Natural killer cell (primary cell): ENCODE measurements at regions not wholly inside any gene's neighbourhood (a gene's known extent, or its start where the extent isn't known, plus 50 kb on each side); places are given as distances from the start of the nearest gene placed in this dataset.
"Not testable (repeated sequence)": the region's sequence is repeated elsewhere in the genome, so short reads cannot be mapped to it uniquely, and the experiment has no call there.

ENCODE experiments used
- ATAC-seq, 3 donors: fragments of 150-1000 bp in 2 of 3; fragments of 200-7000 bp in 1 of 3; cut with Tn5 transposase; 1 replicate in 1 of 3; 2 replicates in 2 of 3; pipeline ENCODE4 v1.10.0; 2021; ENCODE audit warnings: mild to moderate bottlenecking in 2 of 3, moderate library complexity in 2 of 3
- DNase-seq, 2 donors: peaks; one replicate each; pipeline versions ENCODE4 v3.0.0 to v3.0.0-alpha.2; 2013 to 2021; ENCODE audit warnings: mixed read lengths in 1 of 2
- H3K27ac ChIP-seq: one replicate; pipeline ENCODE4 v1.5.1; 2013; ENCODE audit warnings: mild to moderate bottlenecking, low read length
- H3K27me3 ChIP-seq: one replicate; pipeline ENCODE4 v1.6.1; 2013; ENCODE audit warnings: low read length; ENCODE audit not compliant: control insufficient read depth, insufficient read depth
- H3K36me3 ChIP-seq: one replicate; pipeline ENCODE4 v1.6.1; 2013; ENCODE audit warnings: low read length; ENCODE audit not compliant: control insufficient read depth, insufficient read depth
- H3K4me1 ChIP-seq: one replicate; pipeline ENCODE4 v1.6.1; 2013; ENCODE audit warnings: low read length; ENCODE audit not compliant: control insufficient read depth, insufficient read depth
- H3K4me3 ChIP-seq: one replicate; pipeline ENCODE4 v1.5.1; 2013; ENCODE audit warnings: low read length
- H3K9me3 ChIP-seq: one replicate; pipeline ENCODE4 v1.6.1; 2013; ENCODE audit warnings: low read length; ENCODE audit not compliant: control insufficient read depth, insufficient read depth
- H3K27ac Mint-ChIP-seq, 2 donors: one replicate each; pipeline ENCODE4 v1.8.0; 2022; ENCODE audit warnings: mild to moderate bottlenecking in 2 of 2, mixed read lengths in 2 of 2, moderate library complexity in 1 of 2
- H3K27me3 Mint-ChIP-seq, 2 donors: one replicate each; pipeline ENCODE4 v1.8.0; 2022; ENCODE audit warnings: low read depth in 2 of 2, mixed read lengths in 2 of 2
- H3K36me3 Mint-ChIP-seq: one replicate; pipeline ENCODE4 v1.8.0; 2022; ENCODE audit warnings: mixed read lengths
- H3K4me1 Mint-ChIP-seq, 2 donors: one replicate each; pipeline ENCODE4 v1.8.0; 2022; ENCODE audit warnings: mixed read lengths in 2 of 2
- H3K4me3 Mint-ChIP-seq: one replicate; pipeline ENCODE4 v1.8.0; 2022; ENCODE audit warnings: mild to moderate bottlenecking, moderate library complexity, mixed read lengths
- H3K9me3 Mint-ChIP-seq, 2 donors: one replicate each; pipeline ENCODE4 v1.8.0; 2022; ENCODE audit warnings: mixed read lengths in 2 of 2
- WGBS: methylation state at CpG from one replicate; pipeline ENCODE4 v1.1.7; 2013; ENCODE audit warnings: missing lambda C conversion rate; ENCODE audit not compliant: insufficient coverage; 5-methylcytosine and 5-hydroxymethylcytosine counted together
- intact Hi-C: fragments of 100-400 bp; cut with micrococcal nuclease; formaldehyde crosslinking; loops from one replicate; pipeline ENCODE4 v1.14.2; 2022
- TF ChIP-seq, protein P1 (sequence below): fragments of 200-600 bp; IDR thresholded peaks from one replicate; pipeline ENCODE4 v1.8.0; 2022; ENCODE audit warnings: antibody characterized with exemption

DNA sequence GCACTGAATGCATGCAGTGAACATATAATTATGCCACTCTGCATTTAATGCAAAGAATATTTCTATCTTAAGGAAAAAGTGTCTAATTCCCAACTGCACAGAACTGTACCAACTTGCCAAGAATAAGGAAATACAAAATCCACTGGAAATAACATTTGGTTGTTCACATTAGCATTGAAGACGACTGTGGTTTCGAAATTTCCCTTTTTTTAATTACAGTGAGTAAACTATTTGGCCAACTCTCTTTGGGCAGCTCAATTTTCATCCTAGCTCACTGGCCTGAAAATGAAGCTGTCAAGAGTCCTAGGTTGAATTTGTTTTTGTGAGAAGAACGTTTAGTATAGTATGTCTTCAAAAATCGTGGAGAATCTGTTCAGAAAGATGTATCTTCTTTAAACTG is 81.6 kb upstream of the MID1 start:
- no peaks in the 10 kb centered on the region for H3K4me1 Mint-ChIP-seq
- H3K27me3 Mint-ChIP-seq, result peaks cover 0 to 10% of the 10 kb centered on the region in 2 donors
- no peaks in the 10 kb centered on the region for H3K36me3 Mint-ChIP-seq
- H3K4me1 ChIP-seq, result no peaks in the 10 kb centered on the region
- WGBS, result 80% methylated on average over 1 of the region's 4 CpGs
- ATAC-seq (no peak), DNase-seq (no peak)
- H3K4me3 Mint-ChIP-seq, result no peak overlapping the region
- H3K9me3 Mint-ChIP-seq, result no peaks in the 10 kb centered on the region
- H3K27ac ChIP-seq, result no peak overlapping the region
- no peaks in the 10 kb centered on the region for H3K9me3 ChIP-seq
- H3K36me3 ChIP-seq, result no peaks in the 10 kb centered on the region
- no peak overlapping the region for H3K27ac Mint-ChIP-seq
- TF ChIP-seq, protein P1, sequence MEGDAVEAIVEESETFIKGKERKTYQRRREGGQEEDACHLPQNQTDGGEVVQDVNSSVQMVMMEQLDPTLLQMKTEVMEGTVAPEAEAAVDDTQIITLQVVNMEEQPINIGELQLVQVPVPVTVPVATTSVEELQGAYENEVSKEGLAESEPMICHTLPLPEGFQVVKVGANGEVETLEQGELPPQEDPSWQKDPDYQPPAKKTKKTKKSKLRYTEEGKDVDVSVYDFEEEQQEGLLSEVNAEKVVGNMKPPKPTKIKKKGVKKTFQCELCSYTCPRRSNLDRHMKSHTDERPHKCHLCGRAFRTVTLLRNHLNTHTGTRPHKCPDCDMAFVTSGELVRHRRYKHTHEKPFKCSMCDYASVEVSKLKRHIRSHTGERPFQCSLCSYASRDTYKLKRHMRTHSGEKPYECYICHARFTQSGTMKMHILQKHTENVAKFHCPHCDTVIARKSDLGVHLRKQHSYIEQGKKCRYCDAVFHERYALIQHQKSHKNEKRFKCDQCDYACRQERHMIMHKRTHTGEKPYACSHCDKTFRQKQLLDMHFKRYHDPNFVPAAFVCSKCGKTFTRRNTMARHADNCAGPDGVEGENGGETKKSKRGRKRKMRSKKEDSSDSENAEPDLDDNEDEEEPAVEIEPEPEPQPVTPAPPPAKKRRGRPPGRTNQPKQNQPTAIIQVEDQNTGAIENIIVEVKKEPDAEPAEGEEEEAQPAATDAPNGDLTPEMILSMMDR, result no peak
- intact Hi-C loops, result no loop called here
- H3K4me3 ChIP-seq, result no peak overlapping the region
- H3K27me3 ChIP-seq, result no peaks in the 10 kb centered on the region

DNA sequence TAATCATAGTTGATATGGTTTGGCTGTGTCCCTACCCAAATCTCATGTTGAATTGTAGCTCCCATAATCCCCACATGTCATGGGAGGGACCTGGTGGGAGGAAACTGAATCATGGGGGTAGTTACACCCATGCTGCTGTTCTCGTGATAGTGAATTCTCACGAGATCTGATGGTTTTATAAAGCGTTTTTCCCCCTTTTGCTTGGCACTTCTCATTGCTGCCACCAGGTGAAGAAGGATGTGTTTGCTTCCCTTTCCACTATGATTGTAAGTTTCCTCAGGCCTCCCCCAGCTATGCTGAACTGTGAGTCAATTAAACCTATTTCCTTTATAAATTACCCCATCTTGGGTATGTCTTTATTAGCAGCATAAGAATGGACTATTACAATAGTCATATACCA is 86.0 kb upstream of the MID1 start:
- H3K9me3 Mint-ChIP-seq, H3K36me3 Mint-ChIP-seq, H3K27ac Mint-ChIP-seq, H3K36me3 ChIP-seq, intact Hi-C loops, H3K4me3 Mint-ChIP-seq, DNase-seq, ATAC-seq, H3K9me3 ChIP-seq, H3K27ac ChIP-seq, H3K27me3 ChIP-seq, H3K4me1 Mint-ChIP-seq, H3K4me3 ChIP-seq, H3K4me1 ChIP-seq: not testable (repeated sequence)
- H3K27me3 Mint-ChIP-seq, result peaks cover 3 to 12% of the 10 kb centered on the region in 2 donors
- no CpG with 5 or more reads among the region's 3 CpGs for WGBS

- WGBS, result no CpG with 5 or more reads among the region's 2 CpGs
- intact Hi-C loops, result no loop called here
- H3K9me3 ChIP-seq, result no peaks in the 10 kb centered on the region
- no peak overlapping the region for H3K27ac ChIP-seq
- no peak overlapping the region for H3K27ac Mint-ChIP-seq
- ATAC-seq (no peak), DNase-seq (no peak)
- H3K4me3 Mint-ChIP-seq, result no peak overlapping the region
- no peak overlapping the region for H3K4me3 ChIP-seq
- H3K36me3 Mint-ChIP-seq, result no peaks in the 10 kb centered on the region
- H3K36me3 ChIP-seq, result no peaks in the 10 kb centered on the region
- no peaks in the 10 kb centered on the region for H3K9me3 Mint-ChIP-seq
- TF ChIP-seq, protein P1, result no peak
- no peaks in the 10 kb centered on the region for H3K4me1 Mint-ChIP-seq
- H3K4me1 ChIP-seq, result no peaks in the 10 kb centered on the region
- H3K27me3 Mint-ChIP-seq, result peaks cover 3 to 12% of the 10 kb centered on the region in 2 donors
- H3K27me3 ChIP-seq, result no peaks in the 10 kb centered on the region
These were observed 87.4 kb upstream of the MID1 start for GRCh38 chrX:10707773-10708172.

- Mint-ChIP-seq H3K27me3 (peaks cover 3 to 12% of the 10 kb centered on the region in 2 donors), H3K4me1 (no peaks in the 10 kb centered on the region), H3K36me3 (no peaks in the 10 kb centered on the region), H3K4me3 (no peak overlapping the region), H3K9me3 (no peaks in the 10 kb centered on the region), H3K27ac (no peak overlapping the region)
- TF ChIP-seq, protein P1, result no peak
- no peaks in the 10 kb centered on the region for H3K36me3 ChIP-seq
- no peaks in the 10 kb centered on the region for H3K27me3 ChIP-seq
- DNase-seq (no peak), ATAC-seq (no peak)
- H3K9me3 ChIP-seq, result no peaks in the 10 kb centered on the region
- no peaks in the 10 kb centered on the region for H3K4me1 ChIP-seq
- 91% methylated on average over 3 of the region's 4 CpGs for WGBS
- no peak overlapping the region for H3K4me3 ChIP-seq
- H3K27ac ChIP-seq, result no peak overlapping the region
- intact Hi-C loops, result no loop called here
These were observed 88.9 kb upstream of the MID1 start for GRCh38 chrX:10709276-10709675.
